GM12892 (cell line): ENCODE measurements at regions not wholly inside any gene's neighbourhood (a gene's known extent, or its start where the extent isn't known, plus 50 kb on each side); places are given as distances from the start of the nearest gene placed in this dataset.

Experiments
- POLR2A ChIP-seq: IDR thresholded peaks from 2 replicates; pipeline ENCODE4 v1.6.1; 2011; ENCODE audit warnings: low read depth, low read length, control low read depth
- POLR2AphosphoS5 ChIP-seq: IDR thresholded peaks from 2 replicates; pipeline ENCODE4 v1.6.1; 2011; ENCODE audit warnings: low read depth, low read length, control low read depth

- TF ChIP-seq POLR2AphosphoS5 (no peak), POLR2A (no peak)
Observed at GRCh38 chr3:102301155-102301880, 133.5 kb upstream of the ZPLD1 start.
